HG03045 (cell line): ENCODE measurements at regions not wholly inside any gene's neighbourhood (a gene's known extent, or its start where the extent isn't known, plus 50 kb on each side); places are given as distances from the start of the nearest gene placed in this dataset.

Experiments
- ATAC-seq: cut with Tn5 transposase; IDR thresholded peaks from one replicate; pipeline ENCODE4 v1.9.1; 2021; ENCODE audit warnings: mild to moderate bottlenecking, moderate library complexity; ENCODE audit not compliant: unreplicated experiment

GRCh38 chr9:117488659-117489058 lies 73.8 kb upstream of the ASTN2 start:
- ATAC-seq = no peak

GRCh38 chr9:117487555-117488175 lies 72.8 kb upstream of the ASTN2 start:
- peak; percentile 90 for ATAC-seq

- no peak for ATAC-seq
Observed at GRCh38 chr9:117486426-117486825, 71.6 kb upstream of the ASTN2 start.

- ATAC-seq = no peak
Observed at GRCh38 chr9:117485176-117485575, 70.3 kb upstream of the ASTN2 start.

- no peak for ATAC-seq
Observed at GRCh38 chr9:117480729-117481128, 65.9 kb upstream of the ASTN2 start.

- ATAC-seq = no peak
Observed at GRCh38 chr9:117480253-117480652, 65.4 kb upstream of the ASTN2 start.

GRCh38 chr9:117473293-117473692 lies 58.4 kb upstream of the ASTN2 start:
- no peak for ATAC-seq

GRCh38 chr9:117470902-117471301 lies 56.0 kb upstream of the ASTN2 start:
- no peak for ATAC-seq

- no peak for ATAC-seq
Observed at GRCh38 chr9:117470455-117470854, 55.6 kb upstream of the ASTN2 start.

- no peak for ATAC-seq
Observed at GRCh38 chr9:117466111-117466510, 51.3 kb upstream of the ASTN2 start.

GRCh38 chr9:117465706-117466105 lies 50.8 kb upstream of the ASTN2 start:
- no peak for ATAC-seq

GRCh38 chr9:117464941-117465616 lies 50.2 kb upstream of the ASTN2 start:
- no peak for ATAC-seq
